NCI-H69 (cell line): ENCODE measurements at regions not wholly inside any gene's neighbourhood (a gene's known extent, or its start where the extent isn't known, plus 50 kb on each side); places are given as distances from the start of the nearest gene placed in this dataset.
"Not testable (repeated sequence)": the region's sequence is repeated elsewhere in the genome, so short reads cannot be mapped to it uniquely, and the experiment has no call there.

ENCODE experiments used
- DNase-seq: peaks from one replicate; lab custom pipeline; 2025; lab: John Stamatoyannopoulos, UW

DNA sequence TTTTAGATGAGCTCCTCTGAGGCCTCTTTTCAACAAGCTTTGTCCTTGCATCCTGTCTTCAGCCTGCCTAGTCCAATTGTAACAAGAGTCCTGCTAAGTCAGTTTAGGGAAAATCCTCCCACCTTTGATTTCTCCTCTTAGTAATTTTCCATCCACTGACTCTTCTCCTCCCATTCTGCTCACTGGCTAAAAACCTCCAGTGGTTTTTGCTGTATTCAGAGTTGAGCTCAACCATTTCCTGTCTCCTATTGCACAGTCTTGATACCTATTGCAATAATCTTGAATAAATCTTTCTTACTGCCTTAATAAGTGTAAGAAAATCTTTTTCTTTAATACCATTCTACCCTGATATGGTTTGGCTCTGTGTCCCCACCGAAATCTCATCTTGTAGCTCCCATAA, 117.8 kb upstream of the ENPP6 start:
- no peak for DNase-seq

GRCh38 chr4:184333446-184333845, 115.8 kb upstream of the ENPP6 start:
- DNase-seq = not testable (repeated sequence)

GRCh38 chr4:184331268-184331995, 113.8 kb upstream of the ENPP6 start:
- peak; percentile 4 for DNase-seq

DNA sequence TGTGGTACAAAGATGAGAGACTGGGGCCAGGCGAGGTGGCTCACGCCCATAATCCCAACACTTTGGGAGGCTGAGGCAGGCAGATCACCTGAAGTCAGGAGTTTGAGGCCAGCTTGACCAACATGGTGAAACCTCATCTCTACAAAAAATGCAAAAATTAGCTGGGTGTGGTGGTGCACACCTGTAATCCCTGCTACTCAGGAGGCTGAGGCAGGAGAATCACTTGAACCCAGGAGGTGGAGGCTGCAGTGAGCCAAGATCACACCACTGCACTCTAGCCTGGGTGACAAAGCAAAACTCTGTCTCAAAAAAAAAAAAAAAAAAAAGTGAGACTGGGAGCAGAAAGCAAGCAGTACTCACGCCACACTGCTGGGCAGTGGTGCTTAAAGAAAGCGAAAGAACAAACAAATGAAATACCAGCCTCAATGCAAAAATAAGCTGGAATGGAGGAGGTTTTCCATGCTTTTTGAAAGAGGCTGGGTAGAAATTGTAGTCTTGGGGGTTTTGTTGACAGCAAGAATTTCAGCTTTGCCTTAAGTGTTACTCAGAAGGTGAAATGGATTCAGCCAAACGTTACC, 112.9 kb upstream of the ENPP6 start:
- not testable (repeated sequence) for DNase-seq

DNA sequence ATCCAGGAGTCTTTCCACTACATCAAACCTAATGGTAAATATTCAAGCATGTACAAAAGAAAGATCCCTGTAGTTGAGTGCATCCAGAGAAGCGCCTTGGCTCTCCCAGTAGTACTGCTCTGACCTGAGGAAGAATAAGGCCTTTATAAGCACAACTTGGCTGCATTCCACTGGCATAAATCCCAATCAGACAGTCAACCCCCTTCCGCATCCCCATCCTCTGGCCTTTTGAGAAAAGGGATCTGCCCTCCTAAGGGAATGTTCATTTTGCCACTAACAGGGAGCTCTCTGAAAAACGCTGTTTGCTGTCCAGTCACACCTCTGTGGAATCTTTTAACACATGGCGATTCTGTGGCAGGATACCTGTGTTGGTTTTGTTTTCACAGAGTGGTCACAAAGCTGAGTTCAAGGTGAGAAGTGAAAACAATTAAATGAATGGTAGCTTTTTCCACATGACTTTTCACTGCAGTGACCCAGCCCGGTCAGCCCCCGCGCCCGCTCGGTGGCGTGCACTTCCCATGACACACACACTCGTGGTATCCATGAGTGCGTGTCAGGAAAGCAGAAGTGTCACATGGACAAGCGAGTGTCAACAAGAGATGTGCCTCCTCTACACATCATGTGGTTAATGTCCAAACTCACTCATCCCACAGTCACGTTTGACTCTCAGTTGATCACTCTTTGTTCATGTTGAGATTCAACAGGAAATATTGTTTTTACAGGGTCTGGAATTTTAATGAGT, 112.2 kb upstream of the ENPP6 start:
- DNase-seq = no peak

- DNase-seq = no peak
Measured at GRCh38 chr4:184329235-184329634, 111.6 kb upstream of the ENPP6 start.

GRCh38 chr4:184328022-184328736, 110.5 kb upstream of the ENPP6 start:
- DNase-seq = no peak

- no peak for DNase-seq
Measured at GRCh38 chr4:184324939-184325477, 107.3 kb upstream of the ENPP6 start.

DNA sequence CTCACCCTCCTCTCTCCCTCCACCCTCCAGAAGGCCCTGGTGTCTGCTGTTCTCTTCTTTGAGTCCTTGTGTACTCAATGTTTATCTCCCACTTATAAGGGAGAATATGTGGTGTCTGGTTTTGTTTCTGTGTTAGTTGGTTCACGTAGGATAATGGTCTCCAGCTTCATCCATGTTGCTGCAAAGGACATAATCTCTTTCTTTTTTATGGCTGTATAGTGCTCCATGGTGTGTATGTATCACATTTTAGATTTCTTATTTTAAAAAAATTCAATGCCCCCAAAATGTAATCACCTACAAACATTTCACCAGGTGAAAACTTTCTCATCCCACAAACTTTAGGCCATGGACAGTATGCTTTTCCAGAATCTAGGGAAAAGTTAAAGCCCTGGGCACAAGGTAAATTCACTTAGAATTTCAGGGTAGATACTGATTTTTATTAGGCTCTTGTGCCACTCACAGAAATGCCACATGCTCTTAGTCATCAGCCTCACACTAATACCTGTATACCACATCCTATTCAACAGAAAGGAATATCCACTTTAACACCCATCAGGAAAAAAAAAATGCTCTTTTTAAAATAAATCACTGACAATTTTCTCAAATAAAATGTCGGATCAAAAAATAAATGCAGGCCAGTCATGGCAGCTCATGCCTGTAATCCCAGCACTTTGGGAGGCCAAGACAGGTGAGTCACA, 104.8 kb upstream of the ENPP6 start:
- DNase-seq = no peak

DNA sequence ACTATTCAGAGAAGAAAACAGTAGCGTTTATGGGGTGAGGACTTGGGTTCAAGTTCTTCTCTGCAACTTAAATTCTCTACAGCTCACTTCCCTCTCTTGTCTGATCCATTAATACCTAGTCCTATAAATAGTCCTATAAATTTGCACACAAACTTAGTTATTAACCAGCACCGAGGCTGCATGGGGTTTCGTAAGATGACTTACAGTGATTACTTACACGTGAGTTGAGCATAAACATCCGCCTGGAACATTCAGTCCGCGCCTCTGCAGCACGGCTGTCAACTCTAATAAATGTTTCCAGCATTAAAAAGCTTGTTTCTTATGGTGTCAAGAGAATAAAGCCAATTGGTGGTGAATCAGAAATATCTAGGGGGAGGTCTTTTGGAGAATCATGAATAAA, 103.0 kb upstream of the ENPP6 start:
- DNase-seq = no peak

GRCh38 chr4:184318852-184319251, 101.2 kb upstream of the ENPP6 start:
- DNase-seq = no peak

- DNase-seq = no peak
Measured at GRCh38 chr4:184317234-184317918, 99.7 kb upstream of the ENPP6 start.

DNA sequence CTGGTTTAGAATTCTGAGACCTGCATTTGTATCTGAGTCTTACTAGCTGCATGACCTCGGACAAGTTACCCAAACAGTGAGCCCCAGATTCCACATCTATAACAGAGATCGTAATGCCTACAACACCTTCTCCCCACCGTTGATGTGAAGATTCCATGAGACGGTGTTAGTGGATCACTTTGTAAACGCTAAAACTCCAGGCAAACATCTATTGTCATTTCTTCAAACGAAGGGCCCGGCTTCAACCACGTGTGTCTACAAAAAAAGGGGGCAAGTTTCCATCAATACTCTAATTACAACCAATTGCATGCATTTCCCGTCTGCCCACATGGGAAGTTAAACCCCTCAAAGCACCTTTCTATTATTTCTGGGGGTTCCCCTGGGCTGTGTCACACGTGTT, 99.1 kb upstream of the ENPP6 start:
- DNase-seq = no peak

DNA sequence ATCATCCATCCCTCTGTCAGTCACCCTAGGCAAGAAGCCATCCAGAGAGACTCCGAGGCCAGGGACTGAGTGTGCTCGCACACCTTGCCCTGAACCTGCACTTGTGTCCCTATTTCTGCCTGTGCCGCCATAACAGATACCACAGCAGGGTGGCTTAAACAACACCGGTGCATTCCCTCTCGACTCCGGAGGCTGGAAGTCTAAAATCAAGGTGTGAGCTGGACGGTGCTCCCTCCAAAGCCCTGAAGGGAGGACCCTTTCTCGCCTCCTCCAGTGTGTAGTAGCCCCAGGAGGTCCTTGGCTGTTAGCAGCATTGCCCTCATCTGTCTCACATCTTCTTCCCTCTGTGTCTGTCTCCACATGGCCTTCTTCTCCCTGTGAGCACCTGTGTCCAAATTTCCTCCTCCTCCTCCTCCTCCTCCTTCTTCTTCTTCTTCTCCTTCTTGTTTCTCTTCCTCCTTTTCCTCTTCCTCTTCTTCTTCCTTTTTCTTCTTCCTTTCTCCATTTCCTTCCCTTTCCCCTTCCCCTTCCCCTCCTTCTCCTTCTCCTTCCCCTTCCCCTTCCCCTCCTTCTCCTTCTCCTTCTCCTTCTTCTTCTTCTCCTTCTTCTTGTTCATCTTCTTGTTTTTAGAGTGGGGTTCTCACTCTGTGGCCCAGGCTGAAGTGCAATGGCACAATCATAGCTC, 98.1 kb upstream of the ENPP6 start:
- no peak for DNase-seq

DNA sequence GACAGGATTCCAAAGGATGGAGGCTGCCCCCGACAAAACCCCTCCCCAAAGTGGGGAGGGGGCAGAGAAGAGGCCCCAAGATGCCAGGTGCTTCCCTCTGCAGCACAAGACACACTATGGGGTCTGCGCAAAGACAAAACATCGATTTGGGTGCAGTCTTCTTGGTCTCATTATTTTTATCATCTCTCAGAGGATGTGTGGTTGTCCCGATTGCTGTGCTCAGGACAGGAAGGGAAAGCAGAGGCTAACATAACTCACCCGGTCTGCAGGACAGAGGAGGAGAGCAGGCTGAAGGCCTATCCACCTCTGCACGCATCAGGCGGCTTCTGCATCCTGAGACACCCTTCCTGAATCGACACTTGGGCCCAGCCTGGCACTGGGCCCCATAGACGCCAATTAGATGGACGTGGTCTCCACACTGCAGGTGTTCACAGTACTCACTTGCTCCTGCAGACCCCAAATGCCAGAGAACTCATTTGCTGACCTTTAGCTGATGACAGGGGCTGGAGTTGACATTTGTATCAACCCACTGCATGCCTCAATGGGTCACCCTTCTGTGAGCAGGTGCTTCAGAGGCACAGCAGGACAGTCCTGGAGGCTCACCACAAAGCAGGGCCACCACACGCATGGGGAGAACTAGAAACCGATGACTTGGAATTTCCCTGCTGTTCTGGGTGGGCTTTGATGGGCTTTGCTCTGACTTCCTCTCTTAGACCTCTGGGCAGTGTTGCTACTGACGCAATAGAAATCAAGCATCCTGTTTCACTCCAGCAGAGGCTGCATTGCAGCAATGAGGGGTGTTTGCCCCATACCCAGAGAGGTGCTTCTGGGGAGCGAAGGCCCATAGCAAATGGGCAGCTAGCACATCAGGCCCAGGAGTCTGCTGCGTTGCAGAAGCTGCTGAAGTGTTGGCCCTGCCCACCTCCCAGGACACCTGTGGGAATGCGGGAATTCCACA, 96.3 kb upstream of the ENPP6 start:
- no peak for DNase-seq

- no peak for DNase-seq
Measured at GRCh38 chr4:184313058-184313581, 95.4 kb upstream of the ENPP6 start.

DNA sequence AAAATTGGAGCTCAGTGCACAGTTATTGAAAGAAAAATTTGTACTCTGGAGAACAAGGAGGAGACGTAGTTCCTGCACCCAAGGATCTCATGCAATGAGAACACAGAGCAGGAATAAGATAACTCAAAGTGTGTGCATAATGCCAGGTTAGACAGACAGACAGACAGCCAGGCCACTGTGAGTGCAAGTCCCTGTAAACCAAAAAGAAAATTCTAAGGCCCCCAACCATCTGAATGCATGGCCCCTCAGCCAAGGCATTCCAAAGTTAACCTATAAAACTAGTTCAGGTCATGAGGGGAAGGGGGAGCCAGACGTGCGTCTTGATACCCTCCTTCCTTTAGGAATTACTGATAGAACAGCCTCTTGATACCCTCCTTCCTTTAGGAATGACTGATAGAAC, 94.5 kb upstream of the ENPP6 start:
- DNase-seq = no peak

- no peak for DNase-seq
Measured at GRCh38 chr4:184310881-184311709, 93.4 kb upstream of the ENPP6 start.
